Prostate gland (tissue), 2 donors: ENCODE measurements at regions not wholly inside any gene's neighbourhood (a gene's known extent, or its start where the extent isn't known, plus 50 kb on each side); places are given as distances from the start of the nearest gene placed in this dataset.

Experiments used
- POLR2AphosphoS5 ChIP-seq: sonication (generic); formaldehyde crosslinking; IDR thresholded peaks from one replicate; pipeline ENCODE4 v1.6.1; 2017; ENCODE audit warnings: antibody characterized with exemption
- TF ChIP-seq, protein P1 (sequence below), 4 experiments: fragments of 200-600 bp in 2 of 4; fragments of 450-650 bp in 2 of 4; sonication (generic) in 2 of 4; IDR thresholded peaks; 1 replicate in 3 of 4; 2 replicates in 1 of 4; pipeline ENCODE4 v1.5.1; 2016 to 2019; ENCODE audit warnings: antibody characterized with exemption in 4 of 4, mild to moderate bottlenecking in 2 of 4, moderate library complexity in 2 of 4

DNA sequence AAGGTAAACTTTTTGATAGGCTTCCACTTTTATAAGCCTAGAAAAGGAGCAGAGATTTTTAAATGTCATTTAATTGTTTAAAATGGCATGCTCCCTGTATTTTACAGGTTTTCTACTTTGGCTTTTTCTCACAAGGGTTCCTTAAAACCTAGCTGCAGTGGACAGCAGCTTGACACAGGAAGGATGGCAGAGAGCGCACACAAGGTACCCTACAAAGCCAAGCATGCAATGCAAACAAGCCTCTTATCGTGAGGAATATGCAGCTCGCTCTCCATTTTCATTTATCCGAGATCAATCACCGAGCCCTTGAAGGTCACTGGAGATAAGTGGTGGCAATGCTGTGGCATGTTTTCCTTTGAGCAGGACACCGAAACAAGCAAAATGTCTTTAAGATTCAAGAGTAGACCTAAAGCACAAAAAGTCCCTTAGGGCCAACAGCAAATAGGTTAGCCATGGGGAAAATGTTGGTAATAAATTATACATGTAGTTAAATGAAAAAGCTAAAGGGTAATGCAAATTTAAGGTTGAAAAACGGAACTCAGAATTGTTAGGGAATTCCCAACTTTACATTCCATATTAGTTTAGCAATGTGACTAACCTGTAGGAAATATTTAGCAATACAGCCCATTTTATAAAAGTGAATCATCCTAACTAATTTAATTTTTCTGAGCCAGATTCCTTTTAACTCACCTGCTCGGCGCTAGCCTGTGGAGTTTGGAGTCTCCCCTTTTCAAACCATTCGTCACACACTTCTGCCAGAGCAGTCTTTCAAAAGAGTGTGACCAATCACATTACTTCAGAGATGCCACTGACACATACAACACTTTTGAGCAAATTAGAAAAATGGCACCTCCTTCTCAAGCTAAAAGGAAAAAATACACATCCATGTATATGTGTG lies 337.9 kb upstream of the PKDCC start:
- TF ChIP-seq, protein P1, sequence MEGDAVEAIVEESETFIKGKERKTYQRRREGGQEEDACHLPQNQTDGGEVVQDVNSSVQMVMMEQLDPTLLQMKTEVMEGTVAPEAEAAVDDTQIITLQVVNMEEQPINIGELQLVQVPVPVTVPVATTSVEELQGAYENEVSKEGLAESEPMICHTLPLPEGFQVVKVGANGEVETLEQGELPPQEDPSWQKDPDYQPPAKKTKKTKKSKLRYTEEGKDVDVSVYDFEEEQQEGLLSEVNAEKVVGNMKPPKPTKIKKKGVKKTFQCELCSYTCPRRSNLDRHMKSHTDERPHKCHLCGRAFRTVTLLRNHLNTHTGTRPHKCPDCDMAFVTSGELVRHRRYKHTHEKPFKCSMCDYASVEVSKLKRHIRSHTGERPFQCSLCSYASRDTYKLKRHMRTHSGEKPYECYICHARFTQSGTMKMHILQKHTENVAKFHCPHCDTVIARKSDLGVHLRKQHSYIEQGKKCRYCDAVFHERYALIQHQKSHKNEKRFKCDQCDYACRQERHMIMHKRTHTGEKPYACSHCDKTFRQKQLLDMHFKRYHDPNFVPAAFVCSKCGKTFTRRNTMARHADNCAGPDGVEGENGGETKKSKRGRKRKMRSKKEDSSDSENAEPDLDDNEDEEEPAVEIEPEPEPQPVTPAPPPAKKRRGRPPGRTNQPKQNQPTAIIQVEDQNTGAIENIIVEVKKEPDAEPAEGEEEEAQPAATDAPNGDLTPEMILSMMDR (IDR thresholded peaks at IDR 0.05): no peak
- no peak for TF ChIP-seq POLR2AphosphoS5
